GM19023 (cell line): ENCODE measurements at regions not wholly inside any gene's neighbourhood (a gene's known extent, or its start where the extent isn't known, plus 50 kb on each side); places are given as distances from the start of the nearest gene placed in this dataset.
A peak's percentile ranks its signal among the peaks of the same experiment; 100 is the strongest.

ENCODE experiments used
- ATAC-seq: cut with Tn5 transposase; IDR thresholded peaks from one replicate; pipeline ENCODE4 v1.9.1; 2021; ENCODE audit warnings: mild to moderate bottlenecking, moderate library complexity; ENCODE audit not compliant: unreplicated experiment

DNA sequence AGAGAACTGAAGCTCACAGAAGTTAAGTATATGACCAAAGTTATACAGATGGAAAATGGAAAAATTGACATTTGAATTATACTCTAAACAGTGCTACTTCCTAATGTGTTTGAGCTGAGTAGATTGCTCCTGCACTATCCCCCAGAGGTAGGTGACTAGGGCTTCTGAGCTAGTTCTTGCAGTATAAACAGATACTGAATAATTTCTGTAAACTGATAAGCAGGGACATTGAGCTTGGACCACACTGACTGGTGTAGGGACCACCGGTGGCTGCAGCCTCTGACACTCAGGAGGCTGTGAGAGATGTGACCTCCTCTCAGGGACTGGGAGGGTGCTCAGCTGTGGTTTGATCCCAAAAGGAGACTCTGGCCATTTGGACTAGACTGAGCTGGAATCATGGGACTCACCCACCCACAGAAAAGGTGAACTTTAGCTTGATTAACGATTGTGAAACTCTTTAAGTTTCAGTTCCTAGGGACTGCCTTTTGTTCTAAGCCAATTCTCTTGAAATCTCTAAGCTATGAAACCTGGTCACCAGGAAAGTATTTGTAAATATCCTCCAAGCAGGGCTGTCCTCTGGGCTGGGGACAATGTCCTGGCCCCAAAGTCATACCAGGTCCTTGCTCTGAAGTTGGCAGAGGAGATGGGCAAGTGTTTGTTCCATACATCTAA is 291.5 kb downstream of the SEC61B start:
- peak; percentile 52 for ATAC-seq

- ATAC-seq = no peak
Measured at GRCh38 chr9:99515093-99515492, 293.0 kb downstream of the SEC61B start.

- no peak for ATAC-seq
Measured at GRCh38 chr9:99515895-99516656, 294.0 kb downstream of the SEC61B start.

- ATAC-seq = no peak
Measured at GRCh38 chr9:99516657-99517049, 294.6 kb downstream of the SEC61B start.

DNA sequence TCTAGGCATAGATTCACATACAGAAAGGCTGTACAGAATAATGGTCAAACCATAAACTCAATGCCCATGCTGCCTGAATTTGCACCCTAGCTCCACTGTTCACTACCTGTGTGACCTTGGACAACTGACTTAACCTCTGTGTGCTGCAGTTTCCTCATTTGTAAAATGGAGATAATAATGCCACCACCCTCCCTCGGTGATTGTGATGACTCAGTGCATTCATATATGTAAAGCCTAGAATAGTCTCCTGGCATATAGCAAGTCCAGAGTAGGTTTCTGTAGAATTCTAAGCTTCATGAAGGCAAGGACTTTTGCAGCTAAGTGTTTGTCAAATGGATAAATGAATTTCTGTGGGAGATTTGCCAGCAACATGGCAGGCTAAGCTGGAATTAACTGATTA is 297.8 kb upstream of the NR4A3 start:
- no peak for ATAC-seq

DNA sequence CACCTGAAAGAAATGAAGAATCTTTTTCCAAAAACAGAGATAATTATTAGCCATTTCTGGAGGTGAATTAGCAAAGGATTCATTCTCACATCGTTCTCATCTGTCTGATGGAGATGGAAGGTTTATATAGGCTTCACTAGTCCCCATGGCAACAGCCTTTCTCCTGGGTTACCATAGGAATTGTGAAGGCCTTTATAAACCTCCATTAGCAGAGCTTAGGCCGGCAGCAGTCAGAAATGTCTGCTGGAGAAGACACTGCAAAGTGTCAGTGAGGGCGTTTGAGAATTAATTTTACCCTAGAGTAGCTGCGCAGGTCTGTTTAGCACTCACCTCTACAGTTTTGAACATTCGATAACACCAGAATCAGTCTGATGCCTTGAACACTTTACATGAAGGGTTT is 290.4 kb upstream of the NR4A3 start:
- no peak for ATAC-seq

GRCh38 chr9:99533421-99533820 is 288.3 kb upstream of the NR4A3 start:
- ATAC-seq = no peak

DNA sequence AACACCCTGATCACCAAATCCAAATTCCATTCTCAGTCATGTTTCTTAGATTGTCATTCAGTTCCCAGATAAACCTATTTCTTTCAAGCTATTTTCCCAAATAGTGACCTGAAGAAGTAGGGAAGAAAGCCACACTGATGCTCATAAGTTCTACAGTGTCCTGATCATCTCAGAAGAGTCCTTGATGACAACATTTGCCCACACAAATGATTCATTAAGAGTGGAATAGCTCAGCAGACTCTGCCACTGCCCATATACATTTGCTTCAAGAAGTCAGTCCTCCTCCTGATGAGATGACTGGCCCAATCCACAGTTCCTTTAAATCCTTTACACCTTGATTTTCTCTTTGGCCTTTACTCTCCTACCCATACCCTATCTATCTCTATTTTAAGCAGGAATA is 283.7 kb upstream of the NR4A3 start:
- no peak for ATAC-seq

- ATAC-seq = no peak
Measured at GRCh38 chr9:99544526-99544925, 277.2 kb upstream of the NR4A3 start.

GRCh38 chr9:99549441-99549840 is 272.2 kb upstream of the NR4A3 start:
- no peak for ATAC-seq

- ATAC-seq = no peak
Measured at GRCh38 chr9:99555792-99556191, 265.9 kb upstream of the NR4A3 start.

DNA sequence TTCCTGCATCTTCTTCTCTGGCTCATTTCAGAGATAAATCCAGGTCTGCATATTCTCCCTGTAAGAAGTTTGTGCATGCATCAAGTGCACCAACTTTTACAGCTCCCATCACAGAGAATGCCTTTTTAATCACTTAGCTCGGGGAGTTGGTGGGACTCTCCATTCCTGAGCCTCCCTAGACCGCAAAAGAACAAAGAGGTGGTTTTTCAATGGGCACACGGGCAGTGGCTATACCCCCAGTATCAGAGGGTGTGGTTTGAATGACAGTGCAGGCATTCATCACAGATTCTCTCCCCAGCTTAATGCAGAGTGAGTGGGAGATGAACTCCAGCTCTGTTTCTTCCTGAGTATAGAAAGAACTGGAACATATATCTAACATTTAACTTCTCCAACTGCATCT is 264.7 kb upstream of the NR4A3 start:
- no peak for ATAC-seq

DNA sequence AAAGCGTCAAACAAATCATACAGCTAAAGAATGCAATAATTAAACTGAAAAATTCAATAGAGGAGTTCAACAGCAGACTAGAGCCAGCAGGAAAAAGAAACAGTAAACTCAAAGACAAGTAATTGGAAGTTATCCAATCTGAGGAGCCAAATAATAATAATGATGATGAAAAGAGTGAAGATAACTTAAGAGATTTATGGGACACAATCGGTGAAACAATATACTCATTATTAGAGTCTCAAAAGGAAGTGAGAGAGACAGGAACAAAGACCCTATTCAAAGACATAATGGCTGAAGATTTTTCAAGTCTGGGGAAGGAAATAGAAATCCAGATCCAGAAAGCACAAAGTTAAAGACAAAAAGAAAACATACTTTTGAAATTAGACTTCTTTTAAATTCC is 263.9 kb upstream of the NR4A3 start:
- no peak for ATAC-seq

DNA sequence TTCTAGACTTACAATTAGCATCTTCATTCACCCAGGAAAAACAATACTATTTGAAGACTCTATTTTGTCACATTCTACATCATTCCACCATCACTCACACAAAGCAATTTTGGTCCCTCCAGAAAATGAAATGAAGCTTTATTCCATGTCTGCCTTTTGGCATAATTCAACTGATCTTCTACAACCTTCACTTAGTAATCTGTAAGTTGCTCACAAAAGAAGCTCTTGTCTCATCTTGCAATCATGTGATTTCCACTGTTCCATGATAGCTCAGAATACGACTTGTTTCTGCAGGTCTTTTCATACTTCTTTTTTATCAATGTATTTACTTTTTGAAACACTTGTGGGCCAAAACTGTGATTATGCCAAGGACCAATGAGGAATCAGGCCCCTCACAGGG is 261.9 kb upstream of the NR4A3 start:
- ATAC-seq = no peak

- ATAC-seq = no peak
Measured at GRCh38 chr9:99560561-99560960, 261.1 kb upstream of the NR4A3 start.

GRCh38 chr9:99561509-99561917 is 260.2 kb upstream of the NR4A3 start:
- ATAC-seq = no peak

- ATAC-seq = no peak
Measured at GRCh38 chr9:99561961-99562565, 259.6 kb upstream of the NR4A3 start.

DNA sequence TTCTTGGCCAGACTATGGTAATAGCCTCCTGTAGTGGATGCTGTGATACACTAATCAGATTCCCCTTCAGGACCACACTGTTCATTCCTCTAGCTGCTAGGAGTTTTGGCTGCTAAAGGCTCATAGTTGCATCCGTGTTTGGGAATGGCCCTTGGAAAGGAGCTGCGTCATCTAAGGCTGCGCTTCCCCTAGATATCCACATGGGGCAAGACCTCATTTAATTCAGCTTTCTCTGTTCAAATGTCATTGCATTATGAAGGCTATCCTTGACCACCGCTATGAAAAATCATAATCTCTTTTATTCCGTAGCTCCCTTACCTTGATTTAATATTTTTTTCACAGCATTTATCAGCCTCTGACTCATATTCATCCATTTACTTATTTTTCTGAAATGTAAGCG is 258.3 kb upstream of the NR4A3 start:
- no peak for ATAC-seq

DNA sequence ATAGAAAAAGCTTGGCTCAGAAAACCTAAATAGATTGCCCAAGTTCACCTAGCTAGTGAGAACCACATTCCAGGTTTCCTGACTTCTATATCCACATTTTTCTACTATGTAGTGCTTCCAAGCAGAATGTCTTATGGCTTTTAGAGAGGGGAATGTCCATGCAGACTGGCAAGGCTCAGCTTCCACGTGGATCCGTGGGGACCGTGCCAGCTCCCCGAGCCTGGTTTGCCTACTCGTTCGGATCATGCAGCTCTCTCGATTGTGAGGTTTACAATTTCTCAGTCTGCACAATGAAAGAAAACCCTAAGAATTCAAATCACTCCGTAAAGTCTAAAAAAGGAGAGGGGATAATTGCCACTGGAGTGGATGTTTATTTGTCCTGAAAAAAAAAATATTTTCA is 256.5 kb upstream of the NR4A3 start:
- no peak for ATAC-seq

- ATAC-seq = no peak
Measured at GRCh38 chr9:99567436-99567835, 254.2 kb upstream of the NR4A3 start.

DNA sequence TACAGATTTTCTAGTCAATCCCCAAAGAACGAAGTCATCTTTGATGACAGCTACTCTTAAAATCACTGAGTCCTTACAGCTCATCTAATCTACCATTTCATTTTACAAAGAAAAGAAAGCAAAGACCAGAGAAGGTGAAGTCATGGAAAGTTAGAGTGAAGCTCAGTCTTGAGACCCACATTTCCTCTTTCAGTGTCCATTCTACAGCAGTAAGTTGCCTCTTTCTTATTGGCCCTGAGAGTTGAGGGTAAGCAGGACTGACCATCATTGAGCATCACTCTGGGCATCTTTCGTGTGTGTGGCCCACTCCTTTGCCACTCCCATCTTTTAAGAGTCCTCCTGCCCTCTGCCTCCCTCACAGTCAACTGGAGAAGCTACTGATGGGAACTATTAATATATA is 251.8 kb upstream of the NR4A3 start:
- ATAC-seq = no peak

GRCh38 chr9:99572567-99572966 is 249.1 kb upstream of the NR4A3 start:
- ATAC-seq = no peak
